GM12878 (cell line): ENCODE measurements at regions not wholly inside any gene's neighbourhood (a gene's known extent, or its start where the extent isn't known, plus 50 kb on each side); places are given as distances from the start of the nearest gene placed in this dataset.

Experiments used
- ATAC-seq: fragments of 200-7000 bp; cut with Tn5 transposase; 3 replicates; pipeline ENCODE4 v1.9.1; 2020; ENCODE audit warnings: mild to moderate bottlenecking, moderate library complexity
- BruUV-seq: library from RNA; stranded (reverse); fragments of 400-500 nt; replicated peaks from 2 replicates; lab custom pipeline; 2021; lab: Mats Ljungman, UMichigan
- CTCF ChIA-PET: fragments of 300-600 bp; sonication (Branson Sonifier 250); formaldehyde crosslinking; extraction: SDS; loops from one replicate; lab custom pipeline; 2021; ENCODE audit warnings: inconsistent platforms; lab: Yijun Ruan, JAX
- POLR2A ChIA-PET: fragments of 350-600 bp; formaldehyde crosslinking; extraction: SDS; loops from one replicate; lab custom pipeline; 2021; ENCODE audit warnings: inconsistent platforms; lab: Charles Lee
- RAD21 ChIA-PET: fragments of 300-600 bp; sonication (Branson Sonifier 250); formaldehyde crosslinking; loops from one replicate; lab custom pipeline; 2023; ENCODE audit warnings: antibody characterized with exemption; ENCODE audit not compliant: unreplicated experiment; lab: Charles Lee
- SMC1A ChIA-PET: fragments of 300-600 bp; sonication (Branson Sonifier 250); formaldehyde crosslinking; loops from one replicate; lab custom pipeline; 2023; ENCODE audit not compliant: unreplicated experiment, uncharacterized antibody; lab: Charles Lee
- DNase-seq: peaks from one replicate; pipeline ENCODE4 v3.0.0-alpha.2; 2011; ENCODE audit warnings: low read depth, low spot score
- FAIRE-seq: peaks from 3 replicates; lab custom pipeline; 2011; peaks lifted over from hg19 to GRCh38; lab: Jason Lieb, UNC
- H2AFZ ChIP-seq: 2 replicates; pipeline ENCODE4 v1.6.0; 2011; ENCODE audit warnings: low read depth, low read length, control low read depth; ENCODE audit not compliant: control insufficient read depth
- H3K27ac ChIP-seq: 2 replicates; pipeline ENCODE4 v1.5.1; 2011; ENCODE audit warnings: control low read depth; ENCODE audit not compliant: control insufficient read depth, insufficient read depth
- H3K27me3 ChIP-seq, 2 experiments: replicated peaks in 1 of 2; 2 replicates each; pipeline versions ENCODE4 v1.6.0 to v1.6.1; 2011; ENCODE audit warnings: low read length in 1 of 2; ENCODE audit not compliant: control insufficient read depth in 2 of 2, insufficient read depth in 2 of 2
- H3K36me3 ChIP-seq, 2 experiments: 2 replicates each; pipeline ENCODE4 v1.5.1; 2011; ENCODE audit warnings: low read length in 1 of 2; ENCODE audit not compliant: control insufficient read depth in 2 of 2, insufficient read depth in 2 of 2
- H3K4me1 ChIP-seq: 2 replicates; pipeline ENCODE4 v1.6.1; 2011; ENCODE audit warnings: mild to moderate bottlenecking, low read length, moderate library complexity, mixed read lengths; ENCODE audit not compliant: control insufficient read depth, insufficient read depth
- H3K4me2 ChIP-seq: 2 replicates; pipeline ENCODE4 v1.6.0; 2011; ENCODE audit warnings: control low read depth; ENCODE audit not compliant: control insufficient read depth, insufficient read depth
- H3K4me3 ChIP-seq: fragments of 200-600 bp; sonication (generic); 2 replicates; pipeline ENCODE4 v1.5.1; 2016
- H3K79me2 ChIP-seq: 2 replicates; pipeline ENCODE4 v1.6.0; 2011; ENCODE audit warnings: low read length; ENCODE audit not compliant: control insufficient read depth, insufficient read depth
- H3K9ac ChIP-seq: 2 replicates; pipeline ENCODE4 v1.8.0; 2011; ENCODE audit warnings: low read length, control low read depth, mixed read lengths; ENCODE audit not compliant: control insufficient read depth, insufficient read depth
- H3K9me3 ChIP-seq: replicated peaks from 3 replicates; pipeline ENCODE4 v1.5.1; 2011; ENCODE audit warnings: mild to moderate bottlenecking, low read length; ENCODE audit not compliant: control insufficient read depth, insufficient read depth
- H4K20me1 ChIP-seq: 2 replicates; pipeline ENCODE4 v1.6.0; 2011; ENCODE audit not compliant: control insufficient read depth, insufficient read depth
- BMI1 ChIP-seq: fragments of 450-650 bp; IDR thresholded peaks from 2 replicates; pipeline ENCODE4 v1.6.1; 2016; ENCODE audit warnings: mild to moderate bottlenecking, moderate library complexity, borderline replicate concordance
- CHD1 ChIP-seq: IDR thresholded peaks from 2 replicates; pipeline ENCODE4 v1.6.1; 2012; ENCODE audit warnings: low read depth, low read length, improper control_type of control experiment
- HDGF ChIP-seq: fragments of 450-650 bp; IDR thresholded peaks from 2 replicates; pipeline ENCODE4 v1.6.1; 2016; ENCODE audit warnings: antibody characterized with exemption
- SMAD5 ChIP-seq: IDR thresholded peaks from 2 replicates; pipeline ENCODE4 v1.6.1; 2016; ENCODE audit warnings: antibody characterized with exemption, low read depth
- SPI1 ChIP-seq: IDR thresholded peaks from 2 replicates; pipeline ENCODE4 v1.6.1; 2011; ENCODE audit warnings: low read depth, mild to moderate bottlenecking, low read length, moderate library complexity, borderline replicate concordance; ENCODE audit not compliant: insufficient read depth
- TCF3 ChIP-seq: IDR thresholded peaks from 2 replicates; pipeline ENCODE4 v1.6.1; 2012; ENCODE audit warnings: low read depth, mild to moderate bottlenecking, low read length, borderline replicate concordance; ENCODE audit not compliant: insufficient read depth
- YY1 ChIP-seq: IDR thresholded peaks from 2 replicates; pipeline ENCODE4 v1.6.1; 2011; ENCODE audit warnings: low read depth, mild to moderate bottlenecking, low read length
- WGBS: methylation state at CpG from one replicate; pipeline ENCODE4 v1.1.6; 2016; ENCODE audit warnings: low lambda C conversion rate; ENCODE audit not compliant: insufficient replicate concordance, insufficient coverage; ENCODE audit errors: missing lambda C conversion rate; 5-methylcytosine and 5-hydroxymethylcytosine counted together
- in situ Hi-C: fragments of 300-500 bp; cut with MboI; formaldehyde crosslinking; loops from 9 replicates; pipeline ENCODE4 v1.14.3; 2018; ENCODE audit warnings: mixed read lengths
- intact Hi-C: fragments of 100-400 bp; cut with micrococcal nuclease; formaldehyde crosslinking; loops from one replicate; pipeline ENCODE4 v1.14.2; 2022; ENCODE audit not compliant: unreplicated experiment
- TF ChIP-seq, protein P1 (sequence below): IDR thresholded peaks from 2 replicates; pipeline ENCODE4 v1.6.1; 2012; ENCODE audit warnings: low read depth, low read length, improper control_type of control experiment
- TF ChIP-seq, protein P2 (sequence below): fragments of 450-650 bp; IDR thresholded peaks from 2 replicates; pipeline ENCODE4 v1.6.1; 2017; ENCODE audit warnings: low read depth, mild to moderate bottlenecking, moderate library complexity

GRCh38 chr6:23655525-23655924 is 470.5 kb upstream of the NRSN1 start (continued):
- TF ChIP-seq, protein P1, sequence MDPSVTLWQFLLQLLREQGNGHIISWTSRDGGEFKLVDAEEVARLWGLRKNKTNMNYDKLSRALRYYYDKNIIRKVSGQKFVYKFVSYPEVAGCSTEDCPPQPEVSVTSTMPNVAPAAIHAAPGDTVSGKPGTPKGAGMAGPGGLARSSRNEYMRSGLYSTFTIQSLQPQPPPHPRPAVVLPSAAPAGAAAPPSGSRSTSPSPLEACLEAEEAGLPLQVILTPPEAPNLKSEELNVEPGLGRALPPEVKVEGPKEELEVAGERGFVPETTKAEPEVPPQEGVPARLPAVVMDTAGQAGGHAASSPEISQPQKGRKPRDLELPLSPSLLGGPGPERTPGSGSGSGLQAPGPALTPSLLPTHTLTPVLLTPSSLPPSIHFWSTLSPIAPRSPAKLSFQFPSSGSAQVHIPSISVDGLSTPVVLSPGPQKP: no peak

- Histone ChIP-seq H3K4me3 (no peak overlapping the region), H4K20me1 (no peaks in the 10 kb centered on the region), H3K36me3 (no peaks in the 10 kb centered on the region), H3K9me3 (no peaks in the 10 kb centered on the region)
- no peak for ATAC-seq
- intact Hi-C loops: no loop called here
- POLR2A ChIA-PET: no interaction called here
- TF ChIP-seq BMI1: no peak
- no peak for TF ChIP-seq YY1
- no peak for TF ChIP-seq SPI1
- no peak for TF ChIP-seq TCF3
- TF ChIP-seq, protein P2, sequence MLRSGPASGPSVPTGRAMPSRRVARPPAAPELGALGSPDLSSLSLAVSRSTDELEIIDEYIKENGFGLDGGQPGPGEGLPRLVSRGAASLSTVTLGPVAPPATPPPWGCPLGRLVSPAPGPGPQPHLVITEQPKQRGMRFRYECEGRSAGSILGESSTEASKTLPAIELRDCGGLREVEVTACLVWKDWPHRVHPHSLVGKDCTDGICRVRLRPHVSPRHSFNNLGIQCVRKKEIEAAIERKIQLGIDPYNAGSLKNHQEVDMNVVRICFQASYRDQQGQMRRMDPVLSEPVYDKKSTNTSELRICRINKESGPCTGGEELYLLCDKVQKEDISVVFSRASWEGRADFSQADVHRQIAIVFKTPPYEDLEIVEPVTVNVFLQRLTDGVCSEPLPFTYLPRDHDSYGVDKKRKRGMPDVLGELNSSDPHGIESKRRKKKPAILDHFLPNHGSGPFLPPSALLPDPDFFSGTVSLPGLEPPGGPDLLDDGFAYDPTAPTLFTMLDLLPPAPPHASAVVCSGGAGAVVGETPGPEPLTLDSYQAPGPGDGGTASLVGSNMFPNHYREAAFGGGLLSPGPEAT: no peak
- no peak for TF ChIP-seq SMAD5
- no peak for TF ChIP-seq CHD1
- no peak for TF ChIP-seq HDGF
- TF ChIP-seq, all 136 proteins: peak for 0
- no peaks in the 10 kb centered on the region for H3K27me3 ChIP-seq
- no peaks in the 10 kb centered on the region for H3K4me1 ChIP-seq
- H3K4me2 ChIP-seq: no peak overlapping the region
- FAIRE-seq (no peak), DNase-seq (no peak)
- H3K27ac ChIP-seq: no peak overlapping the region
- ChIA-PET RAD21 (no interaction called here), CTCF (interaction anchor here (1.2 kb wide), 1 partner anchor 11 kb away, joined by 3 read pairs; no protein-coding TSS in a partner anchor), SMC1A (no interaction called here)
- WGBS: 38% methylated on average over 14 of the region's 14 CpGs
- no peaks in the 10 kb centered on the region for H3K79me2 ChIP-seq
- in situ Hi-C loops: no loop called here
- H3K9ac ChIP-seq: no peak overlapping the region
- BruUV-seq: no TSS peak
- H2AFZ ChIP-seq: no peak overlapping the region
Measured at GRCh38 chr6:23656255-23657194, 469.5 kb upstream of the NRSN1 start.
